Ishikawa (cell line): ENCODE measurements at regions not wholly inside any gene's neighbourhood (a gene's known extent, or its start where the extent isn't known, plus 50 kb on each side); places are given as distances from the start of the nearest gene placed in this dataset.

Experiments used
- CEBPB ChIP-seq: IDR thresholded peaks from 2 replicates; pipeline ENCODE4 v1.6.1; 2012
- CREB1 ChIP-seq: IDR thresholded peaks from 2 replicates; pipeline ENCODE4 v1.6.1; 2012; ENCODE audit warnings: low read depth
- EGR1 ChIP-seq: IDR thresholded peaks from 2 replicates; pipeline ENCODE4 v1.6.1; 2012
- EP300 ChIP-seq: IDR thresholded peaks from 2 replicates; pipeline ENCODE4 v1.6.1; 2012; ENCODE audit warnings: borderline replicate concordance
- FOXM1 ChIP-seq: IDR thresholded peaks from 2 replicates; pipeline ENCODE4 v1.6.1; 2012; ENCODE audit warnings: low read depth, borderline replicate concordance
- MAX ChIP-seq: IDR thresholded peaks from 2 replicates; pipeline ENCODE4 v1.6.1; 2012
- NFIC ChIP-seq: IDR thresholded peaks from 2 replicates; pipeline ENCODE4 v1.6.1; 2012
- RAD21 ChIP-seq: IDR thresholded peaks from 2 replicates; pipeline ENCODE4 v1.6.1; 2012; ENCODE audit warnings: low read depth
- REST ChIP-seq: IDR thresholded peaks from 2 replicates; pipeline ENCODE4 v1.6.1; 2012; ENCODE audit warnings: low read depth, mild to moderate bottlenecking
- TAF1 ChIP-seq: IDR thresholded peaks from 2 replicates; pipeline ENCODE4 v1.6.1; 2012; ENCODE audit warnings: low read depth, mild to moderate bottlenecking
- TCF12 ChIP-seq: IDR thresholded peaks from 2 replicates; pipeline ENCODE4 v1.6.1; 2012; ENCODE audit warnings: low read depth
- TEAD4 ChIP-seq: IDR thresholded peaks from 2 replicates; pipeline ENCODE4 v1.6.1; 2012
- YY1 ChIP-seq: IDR thresholded peaks from 2 replicates; pipeline ENCODE4 v1.6.1; 2012; ENCODE audit warnings: low read depth
- ZBTB7A ChIP-seq: IDR thresholded peaks from 2 replicates; pipeline ENCODE4 v1.6.1; 2012; ENCODE audit warnings: low read depth
- TF ChIP-seq, protein P1 (sequence below): IDR thresholded peaks from 2 replicates; pipeline ENCODE4 v1.6.1; 2012

GRCh38 chr18:55794288-55795052 is 206.5 kb upstream of the TCF4 start:
- TF ChIP-seq FOXM1 (no peak), NFIC (no peak), EP300 (no peak), EGR1 (no peak), CEBPB (no peak), TCF12 (no peak), CREB1 (no peak), REST (no peak), TAF1 (no peak), RAD21 (no peak), TEAD4 (no peak), ZBTB7A (no peak), YY1 (no peak), MAX (no peak)
- TF ChIP-seq, protein P1, sequence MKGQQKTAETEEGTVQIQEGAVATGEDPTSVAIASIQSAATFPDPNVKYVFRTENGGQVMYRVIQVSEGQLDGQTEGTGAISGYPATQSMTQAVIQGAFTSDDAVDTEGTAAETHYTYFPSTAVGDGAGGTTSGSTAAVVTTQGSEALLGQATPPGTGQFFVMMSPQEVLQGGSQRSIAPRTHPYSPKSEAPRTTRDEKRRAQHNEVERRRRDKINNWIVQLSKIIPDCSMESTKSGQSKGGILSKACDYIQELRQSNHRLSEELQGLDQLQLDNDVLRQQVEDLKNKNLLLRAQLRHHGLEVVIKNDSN = no peak

DNA sequence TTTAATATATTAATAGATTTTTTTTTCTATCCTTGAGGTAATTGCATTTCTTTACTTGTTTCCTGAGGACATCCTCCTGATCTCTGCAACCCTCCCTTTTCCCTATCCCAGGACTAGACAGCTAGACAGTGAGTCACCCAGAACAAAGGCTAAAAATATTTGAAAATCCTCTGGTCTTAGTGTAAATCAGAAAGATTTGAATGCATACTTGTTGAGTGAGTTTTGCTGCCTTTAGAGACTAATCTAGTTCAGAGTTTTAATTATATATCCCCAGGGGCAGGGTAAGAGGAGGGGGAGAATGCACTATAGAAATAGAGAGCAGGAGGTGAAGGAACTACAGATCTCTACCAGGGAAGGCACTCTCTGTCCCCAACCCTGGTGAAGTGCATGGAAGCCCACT is 202.3 kb upstream of the TCF4 start:
- TF ChIP-seq TAF1 = no peak
- peak; percentile 35; the same call in 1 of the 2 replicates for TF ChIP-seq EP300

- TF ChIP-seq TEAD4 (no peak), EP300 (no peak), CREB1 (no peak), NFIC (no peak), REST (no peak), TCF12 (no peak), TAF1 (no peak)
- TF ChIP-seq, protein P1 = no peak
Measured at GRCh38 chr18:55787536-55788073, 199.6 kb upstream of the TCF4 start.

GRCh38 chr18:55786651-55787272 is 198.8 kb upstream of the TCF4 start:
- TF ChIP-seq TAF1 (no peak), REST (peak; percentile 42; the same call in 1 of the 2 replicates)

DNA sequence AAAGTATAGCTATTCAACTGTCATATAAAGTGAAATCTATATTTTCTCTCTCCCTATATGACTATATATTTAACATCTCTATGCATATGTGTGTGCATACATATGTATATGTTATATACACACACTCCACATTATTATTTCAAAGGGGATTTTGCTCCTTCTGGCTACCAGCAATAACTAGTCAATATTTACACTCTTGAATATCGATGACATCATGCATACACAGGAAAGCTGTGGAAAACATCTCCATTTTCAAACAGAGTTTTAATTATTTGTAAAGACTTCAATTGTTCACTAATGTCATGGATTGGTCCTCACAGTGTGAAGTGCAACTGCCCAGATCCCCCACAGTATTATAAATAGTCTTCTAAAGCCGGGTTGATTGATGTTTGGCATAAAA is 195.9 kb upstream of the TCF4 start:
- TF ChIP-seq TAF1 (no peak), REST (no peak), NFIC (no peak), EGR1 (no peak), CEBPB (no peak), TCF12 (no peak), CREB1 (no peak), FOXM1 (no peak), ZBTB7A (no peak), RAD21 (no peak), YY1 (no peak), EP300 (no peak)
- TF ChIP-seq, protein P1 = no peak
